Spleen (tissue), 11 donors: ENCODE measurements at regions not wholly inside any gene's neighbourhood (a gene's known extent, or its start where the extent isn't known, plus 50 kb on each side); places are given as distances from the start of the nearest gene placed in this dataset.

ENCODE experiments used
- DNase-seq: peaks from one replicate; pipeline ENCODE4 v3.0.0-alpha.2; 2020
- H3K27ac ChIP-seq, 8 donors: fragments of 200-600 bp; sonication (generic) in 7 of 8; 1 replicate in 4 of 8; 2 replicates in 4 of 8; pipeline versions ENCODE4 v1.5.0 to v1.8.0; 2016 to 2021; ENCODE audit warnings: inconsistent platforms in 4 of 8, mild to moderate bottlenecking in 4 of 8, moderate library complexity in 1 of 8
- H3K27me3 ChIP-seq, 7 donors: fragments of 200-600 bp; sonication (generic) in 6 of 7; replicated peaks in 1 of 7; 1 replicate in 4 of 7; 2 replicates in 3 of 7; pipeline versions ENCODE4 v1.5.0 to v1.8.0; 2016 to 2021; ENCODE audit warnings: inconsistent platforms in 3 of 7, mild to moderate bottlenecking in 1 of 7
- H3K36me3 ChIP-seq, 6 donors: fragments of 200-600 bp; sonication (generic) in 5 of 6; 1 replicate in 4 of 6; 2 replicates in 2 of 6; pipeline versions ENCODE4 v1.5.0 to v1.8.0; 2016 to 2021; ENCODE audit warnings: inconsistent platforms in 2 of 6
- H3K4me1 ChIP-seq, 6 donors: fragments of 200-600 bp; sonication (generic) in 5 of 6; 1 replicate in 3 of 6; 2 replicates in 3 of 6; pipeline versions ENCODE4 v1.5.0 to v1.8.0; 2016 to 2021; ENCODE audit warnings: inconsistent platforms in 3 of 6
- H3K4me3 ChIP-seq, 8 donors: fragments of 200-600 bp; sonication (generic) in 7 of 8; 1 replicate in 4 of 8; 2 replicates in 4 of 8; pipeline versions ENCODE4 v1.5.0 to v1.8.0; 2016 to 2021; ENCODE audit warnings: inconsistent platforms in 4 of 8, mild to moderate bottlenecking in 4 of 8, moderate library complexity in 2 of 8
- H3K9me3 ChIP-seq, 8 donors: fragments of 200-600 bp; sonication (generic) in 7 of 8; 1 replicate in 4 of 8; 2 replicates in 4 of 8; pipeline versions ENCODE4 v1.5.0 to v1.8.0; 2016 to 2021; ENCODE audit warnings: inconsistent platforms in 4 of 8
- CTCF ChIP-seq, 11 experiments: fragments of 200-600 bp in 7 of 11; fragments of 450-650 bp in 4 of 11; sonication (generic) in 4 of 11; IDR thresholded peaks in 8 of 11; conservative IDR thresholded peaks in 3 of 11; 1 replicate in 7 of 11; 2 replicates in 4 of 11; pipeline versions ENCODE4 v1.4.0 to v1.8.0; 2016 to 2021; ENCODE audit warnings: antibody characterized with exemption in 11 of 11, inconsistent platforms in 4 of 11, mild to moderate bottlenecking in 1 of 11
- POLR2A ChIP-seq, 3 donors: fragments of 450-650 bp; IDR thresholded peaks; one replicate each; pipeline ENCODE4 v1.5.1; 2017; ENCODE audit warnings: antibody characterized with exemption in 3 of 3, mild to moderate bottlenecking in 1 of 3
- POLR2AphosphoS5 ChIP-seq, 3 donors: sonication (generic); formaldehyde crosslinking; IDR thresholded peaks; one replicate each; pipeline ENCODE4 v1.5.1; 2017; ENCODE audit warnings: antibody characterized with exemption in 3 of 3
- WGBS, 5 donors: extraction: QIAGEN DNeasy Blood & Tissue Kit in 3 of 5; methylation state at CpG; one replicate each; pipeline versions ENCODE4 v1.1.5 to v1.1.7; 2013 to 2018; 5-methylcytosine and 5-hydroxymethylcytosine counted together
- intact Hi-C: fragments of 100-400 bp; cut with DNase I; formaldehyde crosslinking; loops from one replicate; pipeline ENCODE4 v1.15.0; 2023; ENCODE audit warnings: low total_unique reads
- donor health status: healthy with polysubstance abuse.
- donor health status: DM: no; HTN: no; CAD: no; lungs with moderate emphysema.
- donor health status: DM: no; HTN: no; CAD: no.
- donor health status: Bipolar disorder and iron deficiency.
- donor health status: healthy.
- donor health status: DM: no; HTN: no; CAD: no.
- donor health status: DM: yes; HTN: yes; CAD: no.

- Histone ChIP-seq H3K4me1 (peaks cover 0 to 38% (median 15%) of the 10 kb centered on the region in 6 donors), H3K36me3 (no peaks in the 10 kb centered on the region), H3K9me3 (peaks cover 0 to 5% (median 0%) of the 10 kb centered on the region in 8 donors), H3K4me3 (no peak overlapping the region), H3K27ac (peak overlapping the region in 7 of 8 donors; percentile 36 to 87 (median 82)), H3K27me3 (no peaks in the 10 kb centered on the region)
- DNase-seq = no peak
- no peak for TF ChIP-seq POLR2A (IDR thresholded peaks at IDR 0.05)
- TF ChIP-seq CTCF (IDR thresholded peaks at IDR 0.05 in 8 of 11, conservative IDR thresholded peaks at IDR 0.05 in 3 of 11) = no peak
- no peak for TF ChIP-seq POLR2AphosphoS5 (IDR thresholded peaks at IDR 0.05)
- intact Hi-C loops = no loop called here
- WGBS, 5 donors = 52 to 73% (median 59%) methylated on average over 8 of the region's 8 CpGs
Observed at GRCh38 chr12:124726596-124727263, 136.9 kb downstream of the SCARB1 start.

- intact Hi-C loops = no loop called here
- Histone ChIP-seq H3K27ac (peak overlapping the region in 5 of 8 donors; percentile 48 to 87 (median 83)), H3K27me3 (no peaks in the 10 kb centered on the region), H3K4me3 (no peak overlapping the region), H3K36me3 (no peaks in the 10 kb centered on the region), H3K9me3 (no peaks in the 10 kb centered on the region), H3K4me1 (peaks cover 0 to 48% (median 23%) of the 10 kb centered on the region in 6 donors)
- TF ChIP-seq POLR2A (IDR thresholded peaks at IDR 0.05) = no peak
- no peak for TF ChIP-seq CTCF (IDR thresholded peaks at IDR 0.05 in 8 of 11, conservative IDR thresholded peaks at IDR 0.05 in 3 of 11)
- TF ChIP-seq POLR2AphosphoS5 (IDR thresholded peaks at IDR 0.05) = no peak
- DNase-seq = no peak
- WGBS, 5 donors = 76 to 84% (median 80%) methylated on average over 7 of the region's 7 CpGs
Observed at GRCh38 chr12:124725597-124726237, 137.9 kb downstream of the SCARB1 start.

GRCh38 chr12:124725099-124725498, 138.6 kb downstream of the SCARB1 start:
- H3K27ac ChIP-seq = peak overlapping the region in 4 of 8 donors; percentile 44 to 85 (median 82)
- no peaks in the 10 kb centered on the region for H3K9me3 ChIP-seq
- H3K4me3 ChIP-seq = no peak overlapping the region
- no peaks in the 10 kb centered on the region for H3K27me3 ChIP-seq
- 81 to 90% (median 88%) methylated on average over 9 of the region's 9 CpGs for WGBS, 5 donors
- no peak for TF ChIP-seq POLR2A (IDR thresholded peaks at IDR 0.05)
- no peak for TF ChIP-seq CTCF (IDR thresholded peaks at IDR 0.05 in 8 of 11, conservative IDR thresholded peaks at IDR 0.05 in 3 of 11)
- no peak for TF ChIP-seq POLR2AphosphoS5 (IDR thresholded peaks at IDR 0.05)
- intact Hi-C loops = no loop called here
- peaks cover 0 to 54% (median 28%) of the 10 kb centered on the region in 6 donors for H3K4me1 ChIP-seq
- no peaks in the 10 kb centered on the region for H3K36me3 ChIP-seq
- no peak for DNase-seq

- intact Hi-C loops = no loop called here
Observed at GRCh38 chr12:124722878-124723277, 140.8 kb downstream of the SCARB1 start.

More at GRCh38 chr12:124722878-124723277, 140.8 kb downstream of the SCARB1 start:
- TF ChIP-seq POLR2A (IDR thresholded peaks at IDR 0.05) (no peak), CTCF (IDR thresholded peaks at IDR 0.05 in 8 of 11, conservative IDR thresholded peaks at IDR 0.05 in 3 of 11) (no peak), POLR2AphosphoS5 (IDR thresholded peaks at IDR 0.05) (no peak)
- 88 to 97% (median 93%) methylated on average over 3 of the region's 3 CpGs for WGBS, 5 donors
- Histone ChIP-seq H3K4me1 (peaks cover 0 to 60% (median 32%) of the 10 kb centered on the region in 6 donors), H3K27ac (peak overlapping the region in 1 of 8 donors; percentile 74), H3K9me3 (no peaks in the 10 kb centered on the region), H3K36me3 (no peaks in the 10 kb centered on the region), H3K27me3 (no peaks in the 10 kb centered on the region), H3K4me3 (no peak overlapping the region)
- no peak for DNase-seq
